ENCODE measurements at regions not wholly inside any gene's neighbourhood (a gene's known extent, or its start where the extent isn't known, plus 50 kb on each side); places are given as distances from the start of the nearest gene placed in this dataset.

DNA sequence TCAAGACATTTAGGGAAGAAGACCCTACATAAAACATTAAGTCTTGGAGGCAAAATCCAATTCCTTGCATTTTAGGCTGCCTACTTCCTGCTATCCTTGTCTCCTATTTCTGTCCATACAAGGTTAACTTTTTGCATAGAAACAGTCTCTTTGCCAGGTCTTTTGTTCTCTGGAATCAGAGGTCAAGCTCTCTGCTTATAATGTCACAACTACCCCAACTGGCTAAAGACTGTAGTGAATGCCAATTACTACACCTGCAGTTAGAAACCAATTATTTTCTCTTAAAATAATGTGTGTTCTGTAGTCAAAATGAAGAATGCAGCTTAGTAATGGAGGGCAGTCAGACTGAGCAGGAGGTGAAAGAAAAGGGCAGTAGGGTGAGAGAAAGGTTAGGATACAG is 856.2 kb downstream of the TUSC7 start:
- TF ChIP-seq, protein P1, sequence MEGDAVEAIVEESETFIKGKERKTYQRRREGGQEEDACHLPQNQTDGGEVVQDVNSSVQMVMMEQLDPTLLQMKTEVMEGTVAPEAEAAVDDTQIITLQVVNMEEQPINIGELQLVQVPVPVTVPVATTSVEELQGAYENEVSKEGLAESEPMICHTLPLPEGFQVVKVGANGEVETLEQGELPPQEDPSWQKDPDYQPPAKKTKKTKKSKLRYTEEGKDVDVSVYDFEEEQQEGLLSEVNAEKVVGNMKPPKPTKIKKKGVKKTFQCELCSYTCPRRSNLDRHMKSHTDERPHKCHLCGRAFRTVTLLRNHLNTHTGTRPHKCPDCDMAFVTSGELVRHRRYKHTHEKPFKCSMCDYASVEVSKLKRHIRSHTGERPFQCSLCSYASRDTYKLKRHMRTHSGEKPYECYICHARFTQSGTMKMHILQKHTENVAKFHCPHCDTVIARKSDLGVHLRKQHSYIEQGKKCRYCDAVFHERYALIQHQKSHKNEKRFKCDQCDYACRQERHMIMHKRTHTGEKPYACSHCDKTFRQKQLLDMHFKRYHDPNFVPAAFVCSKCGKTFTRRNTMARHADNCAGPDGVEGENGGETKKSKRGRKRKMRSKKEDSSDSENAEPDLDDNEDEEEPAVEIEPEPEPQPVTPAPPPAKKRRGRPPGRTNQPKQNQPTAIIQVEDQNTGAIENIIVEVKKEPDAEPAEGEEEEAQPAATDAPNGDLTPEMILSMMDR (IDR thresholded peaks at IDR 0.05; ENCODE audit: low read depth, low read length) = no peak
- no peak for TF ChIP-seq EZH2phosphoT487 (IDR thresholded peaks at IDR 0.05; ENCODE audit: low read depth)

Measured in OCI-LY3 (cell line).